ENCODE measurements at regions not wholly inside any gene's neighbourhood (a gene's known extent, or its start where the extent isn't known, plus 50 kb on each side); places are given as distances from the start of the nearest gene placed in this dataset.

GRCh38 chr4:123218981-123219380 is 177.6 kb upstream of the SPRY1 start:
- TF ChIP-seq, protein P1, sequence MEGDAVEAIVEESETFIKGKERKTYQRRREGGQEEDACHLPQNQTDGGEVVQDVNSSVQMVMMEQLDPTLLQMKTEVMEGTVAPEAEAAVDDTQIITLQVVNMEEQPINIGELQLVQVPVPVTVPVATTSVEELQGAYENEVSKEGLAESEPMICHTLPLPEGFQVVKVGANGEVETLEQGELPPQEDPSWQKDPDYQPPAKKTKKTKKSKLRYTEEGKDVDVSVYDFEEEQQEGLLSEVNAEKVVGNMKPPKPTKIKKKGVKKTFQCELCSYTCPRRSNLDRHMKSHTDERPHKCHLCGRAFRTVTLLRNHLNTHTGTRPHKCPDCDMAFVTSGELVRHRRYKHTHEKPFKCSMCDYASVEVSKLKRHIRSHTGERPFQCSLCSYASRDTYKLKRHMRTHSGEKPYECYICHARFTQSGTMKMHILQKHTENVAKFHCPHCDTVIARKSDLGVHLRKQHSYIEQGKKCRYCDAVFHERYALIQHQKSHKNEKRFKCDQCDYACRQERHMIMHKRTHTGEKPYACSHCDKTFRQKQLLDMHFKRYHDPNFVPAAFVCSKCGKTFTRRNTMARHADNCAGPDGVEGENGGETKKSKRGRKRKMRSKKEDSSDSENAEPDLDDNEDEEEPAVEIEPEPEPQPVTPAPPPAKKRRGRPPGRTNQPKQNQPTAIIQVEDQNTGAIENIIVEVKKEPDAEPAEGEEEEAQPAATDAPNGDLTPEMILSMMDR (IDR thresholded peaks at IDR 0.05; ENCODE audit: low read depth, low read length, poor library complexity, severe bottlenecking): no peak
- TF ChIP-seq EZH2phosphoT487 (IDR thresholded peaks at IDR 0.05; ENCODE audit: borderline replicate concordance, low read length): no peak
